IMR-90 (cell line): ENCODE measurements at regions not wholly inside any gene's neighbourhood (a gene's known extent, or its start where the extent isn't known, plus 50 kb on each side); places are given as distances from the start of the nearest gene placed in this dataset.
A peak's percentile ranks its signal among the peaks of the same experiment; 100 is the strongest.

Experiments
- ATAC-seq: fragments of 200-7000 bp; cut with Tn5 transposase; 2 replicates; pipeline ENCODE4 v1.9.1; 2020; ENCODE audit warnings: low read depth, mild to moderate bottlenecking, moderate library complexity
- BruUV-seq: library from RNA; stranded (reverse); fragments of 400-500 nt; replicated peaks from 2 replicates; lab custom pipeline; 2021; lab: Mats Ljungman, UMichigan
- CTCF ChIA-PET: fragments of 300-600 bp; formaldehyde crosslinking; extraction: SDS; loops from one replicate; lab custom pipeline; 2021; ENCODE audit warnings: antibody characterized with exemption; lab: Yijun Ruan, JAX
- POLR2A ChIA-PET: fragments of 300-600 bp; sonication (Branson Sonifier 250); formaldehyde crosslinking; loops from one replicate; lab custom pipeline; 2022; ENCODE audit warnings: antibody characterized with exemption; ENCODE audit not compliant: unreplicated experiment; lab: Charles Lee
- DNase-seq: peaks from one replicate; pipeline ENCODE4 v3.0.0; 2013
- H2AFZ ChIP-seq: replicated peaks from 2 replicates; pipeline ENCODE3; 2013; ENCODE audit warnings: low read length, mild to moderate bottlenecking; ENCODE audit not compliant: poor library complexity
- H2AK5ac ChIP-seq: 2 replicates; pipeline ENCODE4 v1.6.1; 2013; ENCODE audit warnings: low read depth, low read length, inconsistent platforms
- H2AK9ac ChIP-seq: replicated peaks from 2 replicates; pipeline ENCODE3; 2013; ENCODE audit warnings: mild to moderate bottlenecking, low read depth, low read length, moderate library complexity; ENCODE audit not compliant: poor library complexity
- H2BK120ac ChIP-seq: 2 replicates; pipeline ENCODE4 v1.6.1; 2013; ENCODE audit warnings: low read depth, low read length, inconsistent platforms
- H2BK15ac ChIP-seq: 3 replicates; pipeline ENCODE4 v1.6.1; 2013; ENCODE audit warnings: low read depth, low read length, inconsistent platforms
- H2BK20ac ChIP-seq: 2 replicates; pipeline ENCODE4 v1.6.1; 2013; ENCODE audit warnings: low read depth, mild to moderate bottlenecking, inconsistent platforms, low read length, moderate library complexity
- H2BK5ac ChIP-seq: 2 replicates; pipeline ENCODE4 v1.6.1; 2013; ENCODE audit warnings: mild to moderate bottlenecking, low read depth, low read length, inconsistent platforms; ENCODE audit not compliant: poor library complexity, severe bottlenecking
- H3K14ac ChIP-seq: replicated peaks from 2 replicates; pipeline ENCODE4 v1.6.1; 2013; ENCODE audit warnings: low read depth, low read length, inconsistent platforms
- H3K18ac ChIP-seq: 2 replicates; pipeline ENCODE4 v1.6.1; 2013; ENCODE audit warnings: low read depth, low read length, control low read depth
- H3K23ac ChIP-seq: 2 replicates; pipeline ENCODE4 v1.6.1; 2013; ENCODE audit warnings: low read depth, low read length, inconsistent platforms
- H3K27ac ChIP-seq: 2 replicates; pipeline ENCODE4 v1.5.1; 2013; ENCODE audit warnings: mild to moderate bottlenecking, control low read depth, low read length; ENCODE audit not compliant: insufficient read depth
- H3K27me3 ChIP-seq: 2 replicates; pipeline ENCODE4 v1.6.1; 2013; ENCODE audit warnings: low read length; ENCODE audit not compliant: control insufficient read depth, insufficient read depth
- H3K36me3 ChIP-seq: 2 replicates; pipeline ENCODE4 v1.6.1; 2013; ENCODE audit warnings: low read length, mixed read lengths; ENCODE audit not compliant: control insufficient read depth, insufficient read depth
- H3K4ac ChIP-seq: 2 replicates; pipeline ENCODE4 v1.6.1; 2013; ENCODE audit warnings: low read depth, low read length, inconsistent platforms
- H3K4me1 ChIP-seq: 2 replicates; pipeline ENCODE4 v1.6.1; 2013; ENCODE audit warnings: low read length, mixed read lengths; ENCODE audit not compliant: control insufficient read depth, insufficient read depth
- H3K4me2 ChIP-seq: 2 replicates; pipeline ENCODE4 v1.6.1; 2013; ENCODE audit warnings: low read depth, mild to moderate bottlenecking, control low read depth, low read length, moderate library complexity
- H3K4me3 ChIP-seq: 2 replicates; pipeline ENCODE4 v1.5.1; 2013; ENCODE audit warnings: low read depth, mild to moderate bottlenecking, control low read depth, low read length, moderate library complexity; ENCODE audit not compliant: insufficient read depth
- H3K56ac ChIP-seq: 2 replicates; pipeline ENCODE4 v1.6.1; 2013; ENCODE audit warnings: low read length, inconsistent platforms; ENCODE audit not compliant: insufficient read depth; ENCODE audit errors: extremely low read depth
- H3K79me1 ChIP-seq, 2 experiments: 2 replicates each; pipeline ENCODE4 v1.6.1; 2013; ENCODE audit warnings: low read length in 2 of 2, inconsistent platforms in 1 of 2, low read depth in 1 of 2
- H3K9ac ChIP-seq: 2 replicates; pipeline ENCODE4 v1.6.1; 2013; ENCODE audit warnings: low read depth, low read length, control low read depth
- H3K9me1 ChIP-seq: 2 replicates; pipeline ENCODE4 v1.6.1; 2013; ENCODE audit warnings: low read length, inconsistent platforms; ENCODE audit not compliant: insufficient read depth
- H3K9me3 ChIP-seq: 2 replicates; pipeline ENCODE4 v1.6.1; 2013; ENCODE audit warnings: low read length; ENCODE audit not compliant: control insufficient read depth, insufficient read depth
- H4K20me1 ChIP-seq: 2 replicates; pipeline ENCODE4 v1.6.1; 2013; ENCODE audit warnings: low read length, inconsistent platforms; ENCODE audit not compliant: insufficient read depth
- H4K5ac ChIP-seq: 2 replicates; pipeline ENCODE4 v1.6.1; 2013; ENCODE audit warnings: mild to moderate bottlenecking, low read depth, low read length, control low read depth
- H4K8ac ChIP-seq, 2 experiments: 2 replicates each; pipeline ENCODE4 v1.6.1; 2013; ENCODE audit warnings: low read depth in 2 of 2, low read length in 2 of 2, control low read depth in 1 of 2, inconsistent platforms in 1 of 2
- H4K91ac ChIP-seq: 2 replicates; pipeline ENCODE4 v1.6.1; 2013; ENCODE audit warnings: low read depth, low read length, inconsistent platforms; ENCODE audit not compliant: insufficient read depth
- BHLHE40 ChIP-seq: fragments of 150-350 bp; IDR thresholded peaks from 2 replicates; pipeline ENCODE4 v1.6.1; 2016; ENCODE audit warnings: mild to moderate bottlenecking, low read depth, low read length
- CEBPB ChIP-seq: IDR thresholded peaks from 2 replicates; pipeline ENCODE4 v1.6.1; 2012; ENCODE audit warnings: low read depth, low read length, improper control_type of control experiment
- CHD1 ChIP-seq: IDR thresholded peaks from 2 replicates; pipeline ENCODE4 v1.6.1; 2012; ENCODE audit warnings: low read depth, low read length, improper control_type of control experiment
- CTCF ChIP-seq: conservative IDR thresholded peaks from 2 replicates; pipeline ENCODE4 v1.5.1; 2012; ENCODE audit warnings: mild to moderate bottlenecking, low read depth, low read length, improper control_type of control experiment
- FOS ChIP-seq: fragments of 150-350 bp; IDR thresholded peaks from 2 replicates; pipeline ENCODE4 v1.6.1; 2016; ENCODE audit warnings: low read depth, low read length
- MAFK ChIP-seq: IDR thresholded peaks from 2 replicates; pipeline ENCODE4 v1.6.1; 2012; ENCODE audit warnings: low read depth, low read length, improper control_type of control experiment
- MAZ ChIP-seq: IDR thresholded peaks from 2 replicates; pipeline ENCODE4 v1.6.1; 2012; ENCODE audit warnings: low read depth, mild to moderate bottlenecking, low read length, improper control_type of control experiment, moderate library complexity, borderline replicate concordance
- MXI1 ChIP-seq: IDR thresholded peaks from 2 replicates; pipeline ENCODE4 v1.6.1; 2012; ENCODE audit warnings: low read depth, mild to moderate bottlenecking, low read length, moderate library complexity, borderline replicate concordance
- NFE2L2 ChIP-seq: fragments of 150-350 bp; IDR thresholded peaks from 2 replicates; pipeline ENCODE4 v1.6.1; 2016; ENCODE audit warnings: low read depth, mild to moderate bottlenecking, low read length
- POLR2A ChIP-seq: IDR thresholded peaks from 2 replicates; pipeline ENCODE4 v1.6.1; 2012; ENCODE audit warnings: mild to moderate bottlenecking, low read depth, low read length
- RAD21 ChIP-seq: IDR thresholded peaks from 2 replicates; pipeline ENCODE4 v1.6.1; 2012; ENCODE audit warnings: low read length, improper control_type of control experiment
- RCOR1 ChIP-seq: IDR thresholded peaks from 2 replicates; pipeline ENCODE4 v1.6.1; 2012; ENCODE audit warnings: mild to moderate bottlenecking, low read length, improper control_type of control experiment; ENCODE audit not compliant: insufficient replicate concordance
- RFX5 ChIP-seq: IDR thresholded peaks from 2 replicates; pipeline ENCODE4 v1.8.0; 2012; ENCODE audit warnings: low read depth, mild to moderate bottlenecking, low read length, moderate library complexity
- SMC3 ChIP-seq: fragments of 150-350 bp; IDR thresholded peaks from 2 replicates; pipeline ENCODE4 v1.6.1; 2016; ENCODE audit warnings: low read depth, mild to moderate bottlenecking, antibody characterized with exemption, low read length, moderate library complexity
- USF2 ChIP-seq: fragments of 150-350 bp; IDR thresholded peaks from 2 replicates; pipeline ENCODE4 v1.6.1; 2017; ENCODE audit warnings: mild to moderate bottlenecking, antibody characterized with exemption, low read length, low read depth
- WGBS, 2 experiments: methylation state at CpG; one replicate each; pipeline versions ENCODE4 v1.1.5 to v1.1.7; 2013; ENCODE audit warnings: missing lambda C conversion rate in 2 of 2; ENCODE audit not compliant: insufficient read length in 1 of 2; ENCODE audit errors: extremely low coverage in 2 of 2; 5-methylcytosine and 5-hydroxymethylcytosine counted together
- dilution Hi-C: fragments of 300-500 bp; cut with HindIII; formaldehyde crosslinking; loops from one replicate; pipeline ENCODE4 v1.14.3; 2018; ENCODE audit warnings: low sequenced_read_pairs; ENCODE audit not compliant: unreplicated experiment
- in situ Hi-C: fragments of 300-500 bp; cut with MboI; formaldehyde crosslinking; loops from 3 replicates; pipeline ENCODE4 v1.14.3; 2019; ENCODE audit warnings: low sequenced_read_pairs, inconsistent platforms, mixed read lengths
- intact Hi-C: fragments of 100-400 bp; cut with micrococcal nuclease; formaldehyde crosslinking; loops from 2 replicates; pipeline ENCODE4 v1.10.0; 2022
- TF ChIP-seq, protein P1 (sequence below): fragments of 150-350 bp; IDR thresholded peaks from 2 replicates; pipeline ENCODE4 v1.6.1; 2016; ENCODE audit warnings: low read depth, mild to moderate bottlenecking, low read length, moderate library complexity, borderline replicate concordance

GRCh38 chr4:147328189-147328588 lies 152.7 kb upstream of the EDNRA start:
- Histone ChIP-seq H4K20me1 (no peaks in the 10 kb centered on the region), H3K56ac (no peak overlapping the region), H3K18ac (no peak overlapping the region; the same call in 1 of the 2 replicates), H3K4me2 (no peak overlapping the region), H2BK15ac (no peak overlapping the region), H3K9me3 (no peaks in the 10 kb centered on the region), H2BK120ac (no peak overlapping the region), H4K5ac (no peak overlapping the region), H3K4me3 (no peak overlapping the region), H3K36me3 (no peaks in the 10 kb centered on the region), H3K23ac (no peak overlapping the region), H2AK9ac (no peak overlapping the region), H3K14ac (no peak overlapping the region), H3K4me1 (no peaks in the 10 kb centered on the region; the same call in none of the 2 replicates), H3K9ac (no peak overlapping the region), H3K27ac (no peak overlapping the region), H3K9me1 (no peaks in the 10 kb centered on the region), H4K91ac (no peak overlapping the region), H2AFZ (no peak overlapping the region), H2BK20ac (peak overlapping the region; percentile 34; the same call in 1 of the 2 replicates), H3K79me1 (no peaks in the 10 kb centered on the region), H3K27me3 (no peaks in the 10 kb centered on the region), H4K8ac (no peak overlapping the region), H3K4ac (no peak overlapping the region), H2AK5ac (no peak overlapping the region), H2BK5ac (no peak overlapping the region)
- DNase-seq (no peak), ATAC-seq (no peak)
- no TSS peak for BruUV-seq
- in situ Hi-C loops, result no loop called here
- no CpG with 5 or more reads among the region's 2 CpGs for WGBS, 2 experiments
- intact Hi-C loops, result no loop called here
- dilution Hi-C loops, result no loop called here
- TF ChIP-seq POLR2A, result no peak
- no peak for TF ChIP-seq SMC3
- TF ChIP-seq CHD1, result no peak
- TF ChIP-seq MXI1, result no peak
- TF ChIP-seq CTCF, result no peak
- TF ChIP-seq RCOR1, result no peak
- TF ChIP-seq FOS, result no peak
- no peak for TF ChIP-seq RAD21
- no peak for TF ChIP-seq MAFK
- no peak for TF ChIP-seq NFE2L2
- TF ChIP-seq CEBPB, result no peak
- TF ChIP-seq USF2, result no peak
- TF ChIP-seq, protein P1, sequence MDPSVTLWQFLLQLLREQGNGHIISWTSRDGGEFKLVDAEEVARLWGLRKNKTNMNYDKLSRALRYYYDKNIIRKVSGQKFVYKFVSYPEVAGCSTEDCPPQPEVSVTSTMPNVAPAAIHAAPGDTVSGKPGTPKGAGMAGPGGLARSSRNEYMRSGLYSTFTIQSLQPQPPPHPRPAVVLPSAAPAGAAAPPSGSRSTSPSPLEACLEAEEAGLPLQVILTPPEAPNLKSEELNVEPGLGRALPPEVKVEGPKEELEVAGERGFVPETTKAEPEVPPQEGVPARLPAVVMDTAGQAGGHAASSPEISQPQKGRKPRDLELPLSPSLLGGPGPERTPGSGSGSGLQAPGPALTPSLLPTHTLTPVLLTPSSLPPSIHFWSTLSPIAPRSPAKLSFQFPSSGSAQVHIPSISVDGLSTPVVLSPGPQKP, result no peak
- no peak for TF ChIP-seq MAZ
- TF ChIP-seq RFX5, result no peak
- no peak for TF ChIP-seq BHLHE40
- CTCF ChIA-PET, result no interaction called here
- POLR2A ChIA-PET, result no interaction called here
